ENCODE measurements at regions not wholly inside any gene's neighbourhood (a gene's known extent, or its start where the extent isn't known, plus 50 kb on each side); places are given as distances from the start of the nearest gene placed in this dataset.
A peak's percentile ranks its signal among the peaks of the same experiment; 100 is the strongest.

DNA sequence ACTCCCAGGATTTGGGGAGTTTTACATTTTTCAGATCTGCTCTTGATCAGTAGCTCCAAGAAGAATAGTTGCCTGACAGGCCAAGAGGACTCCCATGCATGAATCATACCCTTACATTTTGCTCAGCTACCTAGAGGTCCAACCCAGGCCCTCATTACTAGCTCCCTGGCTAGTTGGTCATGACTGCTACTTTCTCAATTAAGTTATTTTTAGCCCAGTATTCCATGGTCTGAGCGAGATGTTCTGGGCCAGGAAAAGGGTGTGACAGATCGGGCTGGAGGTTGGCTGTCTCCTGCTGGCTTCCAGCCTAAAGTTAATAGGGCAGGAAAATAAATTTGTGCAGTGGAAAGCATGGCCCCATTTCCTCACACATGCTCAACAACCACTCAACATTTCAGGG lies 379.2 kb downstream of the GRIN2B start:
- H4K12ac ChIP-seq (ENCODE audit: low read depth, low read length), result no peak overlapping the region
- H3K9ac ChIP-seq (ENCODE audit: low read length), result no peak overlapping the region
- no peak overlapping the region for H3K23ac ChIP-seq (ENCODE audit: low read length)
- H3K36me3 ChIP-seq (ENCODE audit: control insufficient read depth in 1 of 2, insufficient read depth in 2 of 2, low read length in 2 of 2), result no peaks in the 10 kb centered on the region
- H3K27ac ChIP-seq (ENCODE audit: low read depth, low read length), result no peak overlapping the region
- H3K4me2 ChIP-seq (ENCODE audit: low read length), result no peak overlapping the region
- H4K91ac ChIP-seq (ENCODE audit: low read depth, low read length), result no peak overlapping the region
- H3K4me1 ChIP-seq (ENCODE audit: control insufficient read depth in 1 of 2, insufficient read depth in 2 of 2, low read length in 2 of 2), result no peaks in the 10 kb centered on the region
- H3K9me3 ChIP-seq (ENCODE audit: insufficient read depth, low read depth, low read length), result peaks cover 3% of the 10 kb centered on the region
- no peak overlapping the region for H3K14ac ChIP-seq (ENCODE audit: low read length)
- H3K4ac ChIP-seq (ENCODE audit: low read depth, low read length), result no peak overlapping the region
- no peak overlapping the region for H2BK120ac ChIP-seq (ENCODE audit: insufficient read depth, low read length, poor library complexity)
- no peak overlapping the region for H2AFZ ChIP-seq (ENCODE audit: insufficient read depth, low read length, poor library complexity)
- H2AK5ac ChIP-seq (ENCODE audit: low read length), result no peak overlapping the region
- H3K27me3 ChIP-seq (ENCODE audit: insufficient read depth, low read length), result no peaks in the 10 kb centered on the region
- no peaks in the 10 kb centered on the region for H3K79me1 ChIP-seq (ENCODE audit: low read length)
- no peak overlapping the region for H3K18ac ChIP-seq (ENCODE audit: low read length)
- DNase-seq, result peak; percentile 13 to 37
- H4K8ac ChIP-seq (ENCODE audit: low read depth, low read length), result no peak overlapping the region
- H2BK5ac ChIP-seq (ENCODE audit: low read depth, low read length, poor library complexity), result no peak overlapping the region
- WGBS (ENCODE audit: extremely low coverage, insufficient coverage, insufficient read length), result no CpG with 5 or more reads among the region's 2 CpGs
- no peak overlapping the region for H3K4me3 ChIP-seq (ENCODE audit: low read depth, low read length)
- H2BK12ac ChIP-seq (ENCODE audit: low read length), result no peak overlapping the region
- no peaks in the 10 kb centered on the region for H3K79me2 ChIP-seq (ENCODE audit: control insufficient read depth, insufficient read depth, low read length, poor library complexity)

- no peak overlapping the region for H4K12ac ChIP-seq (ENCODE audit: low read depth, low read length)
- no peak for DNase-seq
- no peak overlapping the region for H3K9ac ChIP-seq (ENCODE audit: low read length)
- H3K27me3 ChIP-seq (ENCODE audit: insufficient read depth, low read length), result no peaks in the 10 kb centered on the region
- no peak overlapping the region for H3K4me2 ChIP-seq (ENCODE audit: low read length)
- WGBS (ENCODE audit: extremely low coverage, insufficient coverage, insufficient read length), result no CpG with 5 or more reads among the region's 4 CpGs
- no peak overlapping the region for H2BK120ac ChIP-seq (ENCODE audit: insufficient read depth, low read length, poor library complexity)
- H3K18ac ChIP-seq (ENCODE audit: low read length), result no peak overlapping the region
- H2BK5ac ChIP-seq (ENCODE audit: low read depth, low read length, poor library complexity), result no peak overlapping the region
- no peak overlapping the region for H3K23ac ChIP-seq (ENCODE audit: low read length)
- no peak overlapping the region for H3K27ac ChIP-seq (ENCODE audit: low read depth, low read length)
- H2BK12ac ChIP-seq (ENCODE audit: low read length), result no peak overlapping the region
- no peaks in the 10 kb centered on the region for H3K4me1 ChIP-seq (ENCODE audit: control insufficient read depth in 1 of 2, insufficient read depth in 2 of 2, low read length in 2 of 2)
- no peaks in the 10 kb centered on the region for H3K36me3 ChIP-seq (ENCODE audit: control insufficient read depth in 1 of 2, insufficient read depth in 2 of 2, low read length in 2 of 2)
- no peak overlapping the region for H2AK5ac ChIP-seq (ENCODE audit: low read length)
- H3K4me3 ChIP-seq (ENCODE audit: low read depth, low read length), result no peak overlapping the region
- H4K8ac ChIP-seq (ENCODE audit: low read depth, low read length), result no peak overlapping the region
- H3K79me2 ChIP-seq (ENCODE audit: control insufficient read depth, insufficient read depth, low read length, poor library complexity), result no peaks in the 10 kb centered on the region
- H3K4ac ChIP-seq (ENCODE audit: low read depth, low read length), result no peak overlapping the region
- no peak overlapping the region for H2AFZ ChIP-seq (ENCODE audit: insufficient read depth, low read length, poor library complexity)
- H3K79me1 ChIP-seq (ENCODE audit: low read length), result no peaks in the 10 kb centered on the region
- H3K14ac ChIP-seq (ENCODE audit: low read length), result no peak overlapping the region
- H4K91ac ChIP-seq (ENCODE audit: low read depth, low read length), result no peak overlapping the region
- no peaks in the 10 kb centered on the region for H3K9me3 ChIP-seq (ENCODE audit: insufficient read depth, low read depth, low read length)
These were observed 382.2 kb downstream of the GRIN2B start for GRCh38 chr12:13599176-13599575.

DNA sequence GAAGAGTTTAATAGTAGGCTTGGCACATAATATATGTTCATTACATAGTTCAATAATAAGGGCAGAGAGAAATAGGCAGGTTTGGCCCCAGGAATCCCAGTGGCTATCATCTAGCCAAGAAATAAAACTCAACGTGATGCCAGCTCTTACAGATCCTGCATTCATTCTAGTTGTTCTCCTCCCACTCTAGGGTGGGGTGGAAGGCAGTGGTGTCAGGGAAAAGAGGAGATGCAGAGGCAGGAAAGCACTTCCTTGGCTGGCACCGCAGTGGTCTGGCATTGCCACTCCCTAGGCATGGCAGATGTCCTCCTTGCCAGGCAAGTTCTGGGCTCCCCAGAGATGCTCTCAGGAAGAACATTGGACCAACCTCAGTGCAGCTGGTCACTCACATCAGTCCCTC lies 383.6 kb downstream of the GRIN2B start:
- H3K4ac ChIP-seq (ENCODE audit: low read depth, low read length), result no peak overlapping the region
- no peak overlapping the region for H4K8ac ChIP-seq (ENCODE audit: low read depth, low read length)
- H4K12ac ChIP-seq (ENCODE audit: low read depth, low read length), result no peak overlapping the region
- peak overlapping the region; percentile 19 for H3K9ac ChIP-seq (ENCODE audit: low read length)
- no peaks in the 10 kb centered on the region for H3K27me3 ChIP-seq (ENCODE audit: insufficient read depth, low read length)
- H3K79me2 ChIP-seq (ENCODE audit: control insufficient read depth, insufficient read depth, low read length, poor library complexity), result no peaks in the 10 kb centered on the region
- no peak overlapping the region for H2AK5ac ChIP-seq (ENCODE audit: low read length)
- no peak overlapping the region for H3K27ac ChIP-seq (ENCODE audit: low read depth, low read length)
- H2BK120ac ChIP-seq (ENCODE audit: insufficient read depth, low read length, poor library complexity), result no peak overlapping the region
- H2BK5ac ChIP-seq (ENCODE audit: low read depth, low read length, poor library complexity), result no peak overlapping the region
- no peak overlapping the region for H3K4me3 ChIP-seq (ENCODE audit: low read depth, low read length)
- H3K18ac ChIP-seq (ENCODE audit: low read length), result no peak overlapping the region
- no peak overlapping the region for H3K4me2 ChIP-seq (ENCODE audit: low read length)
- H3K14ac ChIP-seq (ENCODE audit: low read length), result no peak overlapping the region
- DNase-seq, result no peak
- H2AFZ ChIP-seq (ENCODE audit: insufficient read depth, low read length, poor library complexity), result no peak overlapping the region
- no peaks in the 10 kb centered on the region for H3K4me1 ChIP-seq (ENCODE audit: control insufficient read depth in 1 of 2, insufficient read depth in 2 of 2, low read length in 2 of 2)
- no CpG with 5 or more reads among the region's 2 CpGs for WGBS (ENCODE audit: extremely low coverage, insufficient coverage, insufficient read length)
- H3K36me3 ChIP-seq (ENCODE audit: control insufficient read depth in 1 of 2, insufficient read depth in 2 of 2, low read length in 2 of 2), result no peaks in the 10 kb centered on the region
- H3K9me3 ChIP-seq (ENCODE audit: insufficient read depth, low read depth, low read length), result no peaks in the 10 kb centered on the region
- H3K23ac ChIP-seq (ENCODE audit: low read length), result no peak overlapping the region
- no peak overlapping the region for H2BK12ac ChIP-seq (ENCODE audit: low read length)
- H4K91ac ChIP-seq (ENCODE audit: low read depth, low read length), result no peak overlapping the region
- no peaks in the 10 kb centered on the region for H3K79me1 ChIP-seq (ENCODE audit: low read length)

DNA sequence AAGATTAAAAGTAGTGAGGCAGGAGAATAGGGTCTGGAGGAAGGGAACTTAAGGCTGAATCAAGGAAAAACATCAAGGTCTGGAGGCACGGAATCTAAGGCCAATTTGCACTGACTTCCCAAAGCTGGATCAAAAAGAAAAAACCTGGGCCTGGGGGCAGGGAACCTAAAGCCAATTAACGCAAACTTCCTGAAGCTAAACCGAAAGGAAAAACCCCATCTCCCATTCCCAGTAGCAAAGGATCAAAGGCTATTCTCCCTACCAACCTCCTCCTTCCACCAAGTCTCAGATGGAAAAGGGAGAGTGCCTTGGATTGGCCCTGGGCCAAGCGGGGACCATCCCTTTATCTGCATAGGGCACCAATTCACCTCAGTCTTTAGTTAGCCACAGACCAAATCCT lies 384.2 kb downstream of the GRIN2B start:
- Histone ChIP-seq H3K4me3 (ENCODE audit: low read depth, low read length) (no peak overlapping the region), H2BK12ac (ENCODE audit: low read length) (no peak overlapping the region), H3K18ac (ENCODE audit: low read length) (no peak overlapping the region), H3K27ac (ENCODE audit: low read depth, low read length) (no peak overlapping the region), H3K27me3 (ENCODE audit: insufficient read depth, low read length) (no peaks in the 10 kb centered on the region), H3K23ac (ENCODE audit: low read length) (no peak overlapping the region), H3K9me3 (ENCODE audit: insufficient read depth, low read depth, low read length) (no peaks in the 10 kb centered on the region), H3K14ac (ENCODE audit: low read length) (no peak overlapping the region), H3K4me2 (ENCODE audit: low read length) (no peak overlapping the region), H3K9ac (ENCODE audit: low read length) (no peak overlapping the region), H3K4ac (ENCODE audit: low read depth, low read length) (no peak overlapping the region), H2BK120ac (ENCODE audit: insufficient read depth, low read length, poor library complexity) (no peak overlapping the region), H2AFZ (ENCODE audit: insufficient read depth, low read length, poor library complexity) (no peak overlapping the region), H2AK5ac (ENCODE audit: low read length) (no peak overlapping the region), H2BK5ac (ENCODE audit: low read depth, low read length, poor library complexity) (no peak overlapping the region), H3K79me1 (ENCODE audit: low read length) (no peaks in the 10 kb centered on the region), H4K12ac (ENCODE audit: low read depth, low read length) (no peak overlapping the region), H4K8ac (ENCODE audit: low read depth, low read length) (no peak overlapping the region), H4K91ac (ENCODE audit: low read depth, low read length) (no peak overlapping the region), H3K4me1 (ENCODE audit: control insufficient read depth in 1 of 2, insufficient read depth in 2 of 2, low read length in 2 of 2) (peaks cover 2 to 4% of the 10 kb centered on the region in 2 experiments), H3K36me3 (ENCODE audit: control insufficient read depth in 1 of 2, insufficient read depth in 2 of 2, low read length in 2 of 2) (no peaks in the 10 kb centered on the region), H3K79me2 (ENCODE audit: control insufficient read depth, insufficient read depth, low read length, poor library complexity) (no peaks in the 10 kb centered on the region)
- DNase-seq, result no peak
- WGBS (ENCODE audit: extremely low coverage, insufficient coverage, insufficient read length), result no CpG with 5 or more reads among the region's 4 CpGs
